ENCODE measurements at regions not wholly inside any gene's neighbourhood (a gene's known extent, or its start where the extent isn't known, plus 50 kb on each side); places are given as distances from the start of the nearest gene placed in this dataset.

- TF ChIP-seq CTCF (IDR thresholded peaks at IDR 0.05; ENCODE audit: extremely low read depth, missing control alignments), result no peak
- DNase-seq (ENCODE audit: low spot score), result no peak
Measured at GRCh38 chr13:24032674-24033073, 127.8 kb upstream of the SPATA13 start.

- DNase-seq (ENCODE audit: low spot score), result no peak
- TF ChIP-seq CTCF (IDR thresholded peaks at IDR 0.05; ENCODE audit: extremely low read depth, missing control alignments), result no peak
Measured at GRCh38 chr13:24033527-24034302, 126.8 kb upstream of the SPATA13 start.

DNA sequence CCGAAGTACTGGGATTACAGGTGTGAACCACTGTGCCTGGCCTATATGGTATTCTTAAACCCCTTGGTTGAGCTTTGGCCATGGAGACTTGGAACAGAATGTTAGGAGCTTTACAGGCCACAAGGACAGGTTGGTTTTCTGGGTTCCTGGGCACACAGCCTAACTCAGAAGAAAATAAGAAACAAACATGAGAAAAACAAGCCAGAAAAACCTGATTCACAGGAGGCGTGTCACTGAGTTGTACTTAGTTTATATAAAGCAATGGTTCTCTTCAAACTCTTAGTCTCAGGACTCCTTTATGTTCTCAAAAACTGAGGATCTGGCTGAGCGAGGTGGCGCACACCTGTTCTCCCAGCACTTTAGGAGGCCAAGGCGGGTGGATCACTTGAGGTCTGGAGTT lies 125.1 kb upstream of the SPATA13 start:
- DNase-seq (ENCODE audit: low spot score), result no peak
- TF ChIP-seq CTCF (IDR thresholded peaks at IDR 0.05; ENCODE audit: extremely low read depth, missing control alignments), result no peak

DNA sequence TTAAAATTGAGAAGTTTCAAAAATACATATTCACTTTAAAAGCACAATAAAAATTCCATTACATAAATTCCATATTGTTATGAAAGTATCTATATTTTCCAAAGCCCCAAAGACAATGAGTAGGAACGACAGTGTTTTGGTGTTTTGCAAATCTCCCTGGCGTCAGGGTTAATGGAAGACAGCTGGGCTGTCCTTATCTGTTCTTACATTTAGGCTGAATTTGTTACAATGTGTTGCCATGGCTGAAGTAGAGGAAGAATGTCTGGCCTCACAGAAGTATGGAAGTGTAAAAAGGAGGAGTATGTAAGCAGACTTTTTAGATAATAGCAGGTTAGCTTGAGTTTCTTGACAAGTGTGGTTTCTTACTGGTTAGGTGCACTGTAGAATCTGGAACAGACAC lies 124.4 kb upstream of the SPATA13 start:
- DNase-seq (ENCODE audit: low spot score), result no peak
- TF ChIP-seq CTCF (IDR thresholded peaks at IDR 0.05; ENCODE audit: extremely low read depth, missing control alignments), result no peak

- TF ChIP-seq CTCF (IDR thresholded peaks at IDR 0.05; ENCODE audit: extremely low read depth, missing control alignments), result no peak
- DNase-seq (ENCODE audit: low spot score), result no peak
Measured at GRCh38 chr13:24038405-24038804, 122.1 kb upstream of the SPATA13 start.

DNA sequence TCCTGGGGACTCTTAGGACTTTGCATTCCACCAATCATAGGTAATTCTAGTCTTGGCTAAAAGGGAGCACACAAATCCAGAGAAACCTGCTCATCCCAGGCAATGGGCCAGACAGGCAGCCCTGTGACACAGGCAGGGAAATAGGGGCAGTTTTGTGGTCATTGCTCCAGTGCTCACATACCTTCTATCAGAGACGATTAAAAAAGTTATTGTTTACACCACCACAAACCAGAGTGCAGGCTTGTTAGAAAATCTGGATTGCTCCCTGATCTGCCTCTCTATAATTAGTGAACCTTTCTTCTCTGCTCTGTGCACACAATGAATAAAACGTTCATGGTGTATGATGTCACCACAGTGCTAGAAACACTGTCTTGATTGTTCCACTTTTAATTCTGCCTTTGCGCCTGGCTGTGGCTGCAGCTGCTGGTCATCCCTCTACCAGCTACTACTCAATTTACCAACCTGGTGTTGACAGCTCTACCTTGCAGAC lies 121.6 kb upstream of the SPATA13 start:
- no peak for TF ChIP-seq CTCF (IDR thresholded peaks at IDR 0.05; ENCODE audit: extremely low read depth, missing control alignments)
- no peak for DNase-seq (ENCODE audit: low spot score)

- peak; percentile 36 for DNase-seq (ENCODE audit: low spot score)
- TF ChIP-seq CTCF (IDR thresholded peaks at IDR 0.05; ENCODE audit: extremely low read depth, missing control alignments), result no peak
Measured at GRCh38 chr13:24039621-24040475, 120.7 kb upstream of the SPATA13 start.

Data from GM20000 (cell line).